Tibial nerve (tissue), 4 donors: ENCODE measurements at regions not wholly inside any gene's neighbourhood (a gene's known extent, or its start where the extent isn't known, plus 50 kb on each side); places are given as distances from the start of the nearest gene placed in this dataset.

Experiments used
- EP300 ChIP-seq, 2 donors: sonication (generic); formaldehyde crosslinking; IDR thresholded peaks; one replicate each; pipeline ENCODE4 v1.6.1; 2017; ENCODE audit warnings: antibody characterized with exemption in 2 of 2, mild to moderate bottlenecking in 1 of 2
- POLR2A ChIP-seq, 2 donors: fragments of 450-650 bp; IDR thresholded peaks; one replicate each; pipeline ENCODE4 v1.6.1; 2017; ENCODE audit warnings: antibody characterized with exemption in 2 of 2, mild to moderate bottlenecking in 2 of 2, moderate library complexity in 2 of 2
- TF ChIP-seq, protein P1 (sequence below), 5 experiments: fragments of 200-600 bp in 3 of 5; fragments of 450-650 bp in 2 of 5; sonication (generic) in 3 of 5; IDR thresholded peaks; one replicate each; pipeline ENCODE4 v1.5.1; 2016 to 2019; ENCODE audit warnings: antibody characterized with exemption in 5 of 5, mild to moderate bottlenecking in 3 of 5, moderate library complexity in 2 of 5

- no peak for TF ChIP-seq POLR2A (IDR thresholded peaks at IDR 0.05)
- TF ChIP-seq, protein P1, sequence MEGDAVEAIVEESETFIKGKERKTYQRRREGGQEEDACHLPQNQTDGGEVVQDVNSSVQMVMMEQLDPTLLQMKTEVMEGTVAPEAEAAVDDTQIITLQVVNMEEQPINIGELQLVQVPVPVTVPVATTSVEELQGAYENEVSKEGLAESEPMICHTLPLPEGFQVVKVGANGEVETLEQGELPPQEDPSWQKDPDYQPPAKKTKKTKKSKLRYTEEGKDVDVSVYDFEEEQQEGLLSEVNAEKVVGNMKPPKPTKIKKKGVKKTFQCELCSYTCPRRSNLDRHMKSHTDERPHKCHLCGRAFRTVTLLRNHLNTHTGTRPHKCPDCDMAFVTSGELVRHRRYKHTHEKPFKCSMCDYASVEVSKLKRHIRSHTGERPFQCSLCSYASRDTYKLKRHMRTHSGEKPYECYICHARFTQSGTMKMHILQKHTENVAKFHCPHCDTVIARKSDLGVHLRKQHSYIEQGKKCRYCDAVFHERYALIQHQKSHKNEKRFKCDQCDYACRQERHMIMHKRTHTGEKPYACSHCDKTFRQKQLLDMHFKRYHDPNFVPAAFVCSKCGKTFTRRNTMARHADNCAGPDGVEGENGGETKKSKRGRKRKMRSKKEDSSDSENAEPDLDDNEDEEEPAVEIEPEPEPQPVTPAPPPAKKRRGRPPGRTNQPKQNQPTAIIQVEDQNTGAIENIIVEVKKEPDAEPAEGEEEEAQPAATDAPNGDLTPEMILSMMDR (IDR thresholded peaks at IDR 0.05), result no peak
- TF ChIP-seq EP300 (IDR thresholded peaks at IDR 0.05), result no peak
Measured at GRCh38 chr2:133906926-133907325, 338.7 kb upstream of the NCKAP5 start.
